HT-29 (cell line): ENCODE measurements at regions not wholly inside any gene's neighbourhood (a gene's known extent, or its start where the extent isn't known, plus 50 kb on each side); places are given as distances from the start of the nearest gene placed in this dataset.

Experiments used
- DNase-seq: peaks from one replicate; pipeline ENCODE4 v3.0.0-alpha.2; 2015; ENCODE audit warnings: low spot score

DNA sequence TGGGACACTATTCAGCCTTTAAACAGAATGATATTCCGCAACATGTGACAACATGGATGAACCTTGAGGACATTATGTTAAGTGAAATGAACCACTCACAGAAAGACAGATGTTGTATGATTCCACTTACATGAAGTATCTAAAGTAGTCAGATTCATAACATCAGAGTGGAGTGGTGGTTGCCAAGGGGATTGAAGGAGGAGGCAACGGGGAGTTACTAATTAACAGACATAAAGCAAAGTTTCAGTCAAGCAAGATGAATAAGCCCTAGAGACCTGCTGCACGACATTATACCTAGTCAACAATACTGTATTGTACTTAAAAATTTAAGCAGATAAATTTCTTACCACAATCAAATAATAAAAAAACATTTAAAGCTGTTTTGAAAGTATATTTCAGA is 105.0 kb upstream of the NR0B1 start:
- peak; percentile 3 for DNase-seq

DNA sequence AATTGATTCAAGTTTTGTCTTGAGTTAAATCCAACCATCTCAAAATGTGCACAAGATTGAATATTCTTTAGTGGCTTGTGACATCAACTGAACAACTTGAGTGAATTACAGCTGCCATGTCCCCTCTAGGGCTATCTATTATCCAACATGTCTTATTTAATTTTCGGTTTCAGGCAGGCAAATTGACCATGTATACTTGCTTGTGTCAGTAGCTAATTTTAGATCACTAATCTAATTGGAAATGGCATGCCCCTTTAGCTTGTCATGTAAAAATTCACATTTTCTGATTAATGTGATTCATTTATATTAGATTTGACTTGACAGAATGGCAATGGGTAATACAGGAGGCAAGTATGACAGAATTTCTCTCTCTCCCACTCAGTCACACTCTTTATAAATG is 93.2 kb upstream of the NR0B1 start:
- DNase-seq, result no peak

DNA sequence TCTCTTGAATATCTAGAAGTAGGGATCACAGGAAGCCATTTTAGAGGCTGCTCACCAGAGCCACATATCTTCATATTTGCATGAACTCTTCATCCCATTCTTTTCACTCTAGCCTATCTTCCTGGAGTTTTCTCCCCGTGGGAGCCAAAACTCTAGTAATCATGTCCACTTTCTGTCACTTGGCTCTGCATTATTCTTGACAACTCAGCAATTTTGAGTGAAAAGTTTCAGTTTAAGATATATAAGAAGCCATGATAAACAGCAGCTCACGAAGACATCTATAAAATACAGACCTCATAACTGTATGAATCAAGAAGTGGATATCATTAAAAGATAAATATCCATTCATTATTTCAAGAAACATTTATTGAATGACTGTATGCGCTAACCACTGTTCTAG is 79.1 kb upstream of the NR0B1 start:
- DNase-seq, result no peak

DNA sequence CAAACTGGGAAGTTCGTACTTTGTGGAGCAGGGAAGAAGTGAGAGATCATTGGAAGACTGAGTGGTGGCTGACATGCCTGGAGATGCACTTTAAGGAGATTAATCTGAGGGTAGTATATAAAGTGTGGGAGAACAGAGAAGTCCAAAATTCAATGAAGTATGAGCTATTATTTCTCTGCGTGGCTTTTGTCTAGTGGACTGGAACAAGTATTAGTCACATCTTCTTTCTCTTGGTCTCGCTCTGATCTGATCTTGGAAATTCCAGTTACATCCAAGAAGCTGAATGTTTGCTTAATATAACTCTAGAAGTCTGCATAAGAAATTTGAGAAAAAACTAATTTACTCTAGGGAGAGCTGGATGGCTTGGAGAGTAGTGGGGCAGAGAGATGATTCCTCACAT is 64.8 kb upstream of the NR0B1 start:
- DNase-seq, result no peak

DNA sequence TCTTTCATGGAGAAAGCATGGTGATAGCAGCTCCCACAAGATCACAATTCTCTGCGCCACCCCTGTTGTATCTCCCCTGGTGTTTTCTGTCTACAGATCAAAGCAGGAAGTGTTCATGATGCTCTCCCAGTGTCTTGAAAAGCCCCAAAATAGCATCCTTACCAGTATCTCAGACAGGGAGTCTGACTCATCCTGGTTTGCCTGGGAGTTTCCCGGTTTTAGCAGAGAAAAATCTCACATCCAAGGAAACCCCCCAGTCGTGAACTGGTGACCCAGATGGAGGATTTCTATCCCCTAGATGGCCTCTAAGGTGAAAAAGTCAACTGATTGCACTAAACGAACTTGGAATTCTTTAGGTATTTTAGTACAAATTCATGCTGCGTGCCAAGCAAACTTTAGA is 64.3 kb upstream of the NR0B1 start:
- no peak for DNase-seq

DNA sequence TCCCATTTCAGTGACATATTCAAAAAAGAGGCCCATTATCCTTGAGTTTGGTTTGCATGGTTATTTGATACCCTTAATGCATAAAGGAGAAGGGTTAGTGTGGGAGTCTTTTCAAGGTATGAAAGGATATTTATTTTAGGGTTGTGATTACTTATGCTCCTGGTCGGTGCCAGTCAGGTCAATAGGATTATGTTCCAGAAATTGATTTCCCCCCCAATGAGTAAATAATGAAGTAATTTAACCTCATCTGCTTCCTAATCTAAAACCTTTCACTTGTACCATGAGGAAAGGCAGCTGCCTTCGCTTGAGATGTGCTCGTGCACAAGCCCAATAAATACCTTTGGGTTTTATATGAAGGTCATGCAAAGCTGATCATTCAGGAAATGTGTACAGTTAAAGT is 55.0 kb upstream of the NR0B1 start:
- DNase-seq, result no peak
